ENCODE measurements at regions not wholly inside any gene's neighbourhood (a gene's known extent, or its start where the extent isn't known, plus 50 kb on each side); places are given as distances from the start of the nearest gene placed in this dataset.

DNA sequence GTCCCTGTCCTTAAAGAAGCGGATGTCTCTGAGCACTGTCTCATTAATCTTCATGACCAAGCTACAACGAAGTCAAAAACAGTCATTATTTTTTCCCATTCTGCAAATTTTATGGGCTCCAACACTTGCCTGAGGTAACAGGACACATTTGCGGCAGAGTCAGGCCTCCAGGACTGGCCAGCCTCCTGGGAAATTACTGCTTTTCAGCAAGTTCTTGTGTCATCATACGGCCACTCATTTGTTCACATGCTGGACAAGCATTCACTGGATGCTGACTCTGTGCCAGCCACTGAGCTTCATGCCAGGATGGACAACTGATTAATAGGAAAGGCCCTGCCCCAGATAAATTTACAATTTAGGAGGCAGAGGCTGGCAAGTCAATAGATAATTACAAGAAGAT is 305.7 kb downstream of the ACTL7B start:
- Histone ChIP-seq H3K36me3 (ENCODE audit: control insufficient read depth in 1 of 2, insufficient read depth in 2 of 2, low read length in 2 of 2) (no peaks in the 10 kb centered on the region), H3K79me2 (ENCODE audit: insufficient read depth, low read length) (no peaks in the 10 kb centered on the region), H2AFZ (ENCODE audit: low read depth, low read length, poor library complexity, severe bottlenecking) (no peak overlapping the region), H3K9me2 (ENCODE audit: insufficient read depth) (no peaks in the 10 kb centered on the region), H3K4me3 (replicated peaks in 1 of 2; ENCODE audit: low read depth in 1 of 2, low read length in 2 of 2) (no peak overlapping the region), H3K27me3 (ENCODE audit: insufficient read depth, low read length) (no peaks in the 10 kb centered on the region), H3K4me1 (ENCODE audit: control insufficient read depth in 1 of 2, insufficient read depth in 2 of 2, low read length in 2 of 2) (peaks cover 26 to 53% of the 10 kb centered on the region in 2 experiments), H3K9me3 (ENCODE audit: control insufficient read depth in 1 of 2, insufficient read depth in 1 of 2, low read depth in 1 of 2, low read length in 2 of 2) (no peaks in the 10 kb centered on the region), H3K9ac (ENCODE audit: low read length) (no peak overlapping the region), H3K4me2 (ENCODE audit: low read length) (no peak overlapping the region), H3K27ac (ENCODE audit: low read depth, low read length) (no peak overlapping the region), H4K20me1 (ENCODE audit: insufficient read depth) (no peaks in the 10 kb centered on the region)
- no TSS peak for BruUV-seq (replicated peaks)
- no peak for DNase-seq (ENCODE audit: low read depth, low spot score)
- TF ChIP-seq, protein P1, sequence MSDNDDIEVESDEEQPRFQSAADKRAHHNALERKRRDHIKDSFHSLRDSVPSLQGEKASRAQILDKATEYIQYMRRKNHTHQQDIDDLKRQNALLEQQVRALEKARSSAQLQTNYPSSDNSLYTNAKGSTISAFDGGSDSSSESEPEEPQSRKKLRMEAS (IDR thresholded peaks at IDR 0.05), result no peak
- TF ChIP-seq SRF (IDR thresholded peaks at IDR 0.05; ENCODE audit: low read depth), result no peak
- no peak for TF ChIP-seq YY1 (IDR thresholded peaks at IDR 0.05; ENCODE audit: extremely low read depth, insufficient replicate concordance, low read depth, low read length)
- no peak for TF ChIP-seq EGR1 (IDR thresholded peaks at IDR 0.05; ENCODE audit: low read depth)
- no peak for ATAC-seq
- RAD21 ChIA-PET (ENCODE audit: low non-redundant PET in 1 of 2, low total read pairs in 2 of 2, uncharacterized antibody in 2 of 2, unreplicated experiment in 2 of 2), result no interaction called here
- POLR2A ChIA-PET, result no interaction called here
- CTCF ChIA-PET, result interaction anchor here (0.6 kb wide), 1 partner anchor 1070 kb away, joined by 3 read pairs; no protein-coding TSS in a partner anchor
- intact Hi-C loops (cut with micrococcal nuclease), result loop anchor here (5.0 kb wide), 2 partner anchors 78 to 1068 kb away; no protein-coding TSS in a partner anchor

DNA sequence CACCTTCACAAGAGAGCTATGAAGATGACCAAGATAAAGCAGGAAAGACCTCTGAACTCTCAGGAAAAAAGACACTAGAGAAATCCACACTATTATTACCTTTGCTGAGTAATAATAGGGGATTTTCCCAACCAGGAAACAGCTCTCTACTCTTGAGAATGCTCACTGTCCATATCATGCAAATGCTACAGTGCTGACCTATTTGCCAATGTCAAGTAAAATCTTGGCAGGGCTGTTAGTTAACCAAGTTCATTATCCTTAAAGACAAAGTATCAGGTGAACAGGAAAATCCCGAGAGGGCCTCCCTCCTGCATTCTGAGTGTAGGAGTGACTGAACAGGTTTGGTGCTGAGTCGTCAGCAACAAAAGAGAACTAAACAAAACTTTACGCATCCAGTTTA is 306.6 kb downstream of the ACTL7B start:
- BruUV-seq (replicated peaks), result no TSS peak
- Histone ChIP-seq H3K79me2 (ENCODE audit: insufficient read depth, low read length) (no peaks in the 10 kb centered on the region), H3K4me3 (replicated peaks in 1 of 2; ENCODE audit: low read depth in 1 of 2, low read length in 2 of 2) (no peak overlapping the region), H3K27me3 (ENCODE audit: insufficient read depth, low read length) (no peaks in the 10 kb centered on the region), H3K9me2 (ENCODE audit: insufficient read depth) (no peaks in the 10 kb centered on the region), H4K20me1 (ENCODE audit: insufficient read depth) (no peaks in the 10 kb centered on the region), H3K27ac (ENCODE audit: low read depth, low read length) (no peak overlapping the region), H2AFZ (ENCODE audit: low read depth, low read length, poor library complexity, severe bottlenecking) (peak overlapping the region; percentile 24), H3K9ac (ENCODE audit: low read length) (no peak overlapping the region), H3K9me3 (ENCODE audit: control insufficient read depth in 1 of 2, insufficient read depth in 1 of 2, low read depth in 1 of 2, low read length in 2 of 2) (no peaks in the 10 kb centered on the region), H3K4me1 (ENCODE audit: control insufficient read depth in 1 of 2, insufficient read depth in 2 of 2, low read length in 2 of 2) (peaks cover 26 to 53% of the 10 kb centered on the region in 2 experiments), H3K36me3 (ENCODE audit: control insufficient read depth in 1 of 2, insufficient read depth in 2 of 2, low read length in 2 of 2) (no peaks in the 10 kb centered on the region), H3K4me2 (ENCODE audit: low read length) (peak overlapping the region; percentile 20)
- POLR2A ChIA-PET, result no interaction called here
- CTCF ChIA-PET, result interaction anchor here (1.7 kb wide), 1 partner anchor 14 kb away, joined by 3 read pairs; no protein-coding TSS in a partner anchor
- RAD21 ChIA-PET (ENCODE audit: low non-redundant PET in 1 of 2, low total read pairs in 2 of 2, uncharacterized antibody in 2 of 2, unreplicated experiment in 2 of 2), result no interaction called here
- intact Hi-C loops (cut with micrococcal nuclease), result no loop called here
- TF ChIP-seq SRF (IDR thresholded peaks at IDR 0.05; ENCODE audit: low read depth) (no peak), FOSL1 (IDR thresholded peaks at IDR 0.05; ENCODE audit: low read depth) (0 out of 2 replicates have a peak, but pooled peaks have one; percentile 13)
- no peak for DNase-seq (ENCODE audit: low read depth, low spot score)
- ATAC-seq, result no peak

Measured in HCT116 (cell line).